NOMO-1 treated with DMSO at 0.1 percent for 48 hours (cell line): ENCODE measurements at regions not wholly inside any gene's neighbourhood (a gene's known extent, or its start where the extent isn't known, plus 50 kb on each side); places are given as distances from the start of the nearest gene placed in this dataset.

Source experiments
- DNase-seq: peaks from one replicate; lab custom pipeline; 2025; ENCODE audit not compliant: unreplicated experiment; lab: John Stamatoyannopoulos, UW

GRCh38 chr6:168837254-168838036, 396.5 kb downstream of the SMOC2 start:
- DNase-seq = no peak

DNA sequence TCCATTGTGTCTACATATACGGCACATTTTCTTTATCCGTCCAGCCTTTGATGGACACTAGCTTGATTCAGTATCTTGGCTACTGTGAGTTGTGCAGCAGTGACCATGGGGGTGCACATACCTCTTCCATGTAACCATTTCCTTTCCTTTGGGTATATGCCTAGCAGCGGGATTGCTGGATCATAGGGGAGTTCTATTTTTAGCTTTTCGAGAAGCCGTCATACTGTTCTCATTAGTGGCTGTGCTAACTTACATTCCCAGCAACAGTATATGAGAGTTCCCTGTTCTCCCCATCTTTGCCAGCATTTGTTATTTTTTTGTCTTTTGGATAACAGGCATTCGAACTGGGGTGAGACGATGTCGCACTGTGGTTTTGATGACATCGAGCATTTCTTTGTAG, 395.0 kb downstream of the SMOC2 start:
- DNase-seq = no peak

DNA sequence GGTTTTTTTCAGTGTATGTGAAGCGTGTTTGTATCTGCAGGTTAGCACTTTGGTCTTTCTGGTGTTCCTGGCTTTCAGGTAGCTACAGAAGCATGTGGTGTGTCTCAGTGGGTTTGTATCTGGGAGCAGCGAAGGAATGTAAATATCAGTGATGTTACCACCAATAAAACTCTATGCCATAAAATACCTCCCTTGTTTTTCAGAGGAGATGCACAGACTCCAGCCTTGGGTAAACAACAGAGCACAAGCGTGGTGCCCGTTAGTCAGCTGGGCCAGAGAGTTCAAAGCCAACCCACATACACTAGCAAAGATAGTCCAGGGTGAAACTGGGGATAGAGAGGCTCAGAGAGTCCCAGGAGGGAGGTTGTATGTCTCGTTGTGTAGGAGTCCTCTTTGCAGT, 393.8 kb downstream of the SMOC2 start:
- no peak for DNase-seq

- DNase-seq = no peak
Observed at GRCh38 chr6:168834042-168834587, 393.1 kb downstream of the SMOC2 start.

DNA sequence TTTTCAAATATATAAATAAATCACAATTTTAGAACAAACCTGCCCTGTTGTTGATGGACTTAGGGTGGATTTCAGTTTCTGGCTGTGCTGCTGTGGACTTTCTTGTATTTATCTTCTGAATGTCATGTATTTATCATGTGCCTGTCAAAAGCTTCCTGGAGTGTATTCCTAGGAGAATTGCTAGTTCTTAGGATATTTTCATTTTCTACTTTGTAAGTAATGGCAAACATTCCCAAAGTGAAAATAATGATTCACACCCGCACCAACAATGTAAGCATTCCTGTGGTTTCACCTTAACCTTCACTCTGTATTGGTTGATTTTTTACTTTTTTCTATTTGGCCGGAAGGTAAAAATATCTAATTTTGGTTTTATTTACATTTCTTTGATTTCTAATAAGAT, 387.8 kb downstream of the SMOC2 start:
- DNase-seq = no peak

DNA sequence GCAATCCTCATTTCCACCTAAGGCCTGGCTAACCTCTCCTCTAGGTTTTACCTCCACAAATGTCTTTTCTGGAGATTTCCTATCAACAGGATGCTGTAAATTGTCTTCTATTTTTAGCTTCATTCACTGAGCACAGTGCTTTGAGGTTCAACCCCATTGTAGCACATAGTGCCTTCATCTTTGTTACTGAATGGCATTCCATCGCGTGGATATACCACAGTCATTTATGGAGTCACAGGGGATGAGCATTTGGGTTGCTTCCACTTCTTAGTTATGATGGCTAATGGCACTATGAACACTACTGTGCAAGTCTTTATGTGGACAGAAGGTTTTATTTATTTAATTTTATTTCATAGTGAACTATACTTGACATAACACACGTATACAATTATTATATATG, 387.1 kb downstream of the SMOC2 start:
- DNase-seq = no peak

- no peak for DNase-seq
Observed at GRCh38 chr6:168827586-168827871, 386.5 kb downstream of the SMOC2 start.

DNA sequence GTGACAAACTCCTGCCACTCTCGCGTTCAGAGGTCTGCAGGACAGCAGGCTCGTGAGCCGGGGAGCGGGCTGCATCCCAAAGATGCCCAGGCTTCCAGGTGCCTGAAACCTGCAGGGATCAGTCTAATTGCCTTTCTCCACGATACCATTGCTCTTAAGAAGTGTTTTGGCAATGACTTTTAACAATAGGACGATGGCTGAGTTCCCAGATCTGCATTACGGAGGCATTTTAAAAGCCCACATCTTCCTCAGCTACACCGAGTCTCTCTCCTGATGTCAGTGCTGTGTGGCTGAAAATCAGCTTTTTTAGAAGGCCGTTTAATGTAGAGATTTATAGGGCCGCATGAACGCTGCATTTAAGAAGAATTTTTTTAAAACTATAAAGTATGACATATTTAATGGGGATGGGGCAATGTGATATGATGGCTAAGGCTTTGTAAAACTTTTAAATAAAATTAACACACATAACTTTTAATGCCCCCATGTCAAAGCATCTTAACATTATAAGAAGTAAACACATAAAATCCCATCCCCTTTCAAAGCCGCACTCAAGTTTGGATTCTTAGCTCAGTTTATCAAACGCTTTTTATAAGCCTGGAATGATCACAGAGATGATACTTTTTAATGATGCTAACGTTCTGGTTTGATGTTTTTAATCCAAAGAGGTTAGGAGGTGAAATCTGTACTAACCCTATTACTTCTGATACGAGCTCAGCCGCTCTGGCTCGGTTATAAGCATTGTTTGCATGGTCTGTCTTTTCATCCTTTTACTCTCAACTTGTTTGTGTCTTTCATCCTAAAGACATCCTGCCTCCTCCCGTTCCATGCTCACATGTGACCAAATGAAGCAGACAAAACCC, 386.0 kb downstream of the SMOC2 start:
- no peak for DNase-seq

DNA sequence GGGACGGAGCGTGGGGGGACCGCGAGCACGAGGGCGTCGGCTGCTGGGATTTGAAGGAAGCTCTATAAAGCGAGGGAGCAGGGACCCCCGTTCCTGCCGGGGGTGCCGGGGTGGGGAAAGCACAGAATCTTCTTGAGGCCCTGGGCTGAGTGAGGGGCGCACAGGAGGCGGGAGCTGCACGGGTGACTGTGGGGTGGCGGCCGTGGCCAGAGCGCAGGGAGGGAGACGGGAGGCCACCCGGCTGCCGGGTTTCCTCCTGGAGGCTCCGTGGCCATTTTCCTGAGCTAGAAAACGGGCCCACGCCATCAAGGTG, 385.1 kb downstream of the SMOC2 start:
- no peak for DNase-seq

DNA sequence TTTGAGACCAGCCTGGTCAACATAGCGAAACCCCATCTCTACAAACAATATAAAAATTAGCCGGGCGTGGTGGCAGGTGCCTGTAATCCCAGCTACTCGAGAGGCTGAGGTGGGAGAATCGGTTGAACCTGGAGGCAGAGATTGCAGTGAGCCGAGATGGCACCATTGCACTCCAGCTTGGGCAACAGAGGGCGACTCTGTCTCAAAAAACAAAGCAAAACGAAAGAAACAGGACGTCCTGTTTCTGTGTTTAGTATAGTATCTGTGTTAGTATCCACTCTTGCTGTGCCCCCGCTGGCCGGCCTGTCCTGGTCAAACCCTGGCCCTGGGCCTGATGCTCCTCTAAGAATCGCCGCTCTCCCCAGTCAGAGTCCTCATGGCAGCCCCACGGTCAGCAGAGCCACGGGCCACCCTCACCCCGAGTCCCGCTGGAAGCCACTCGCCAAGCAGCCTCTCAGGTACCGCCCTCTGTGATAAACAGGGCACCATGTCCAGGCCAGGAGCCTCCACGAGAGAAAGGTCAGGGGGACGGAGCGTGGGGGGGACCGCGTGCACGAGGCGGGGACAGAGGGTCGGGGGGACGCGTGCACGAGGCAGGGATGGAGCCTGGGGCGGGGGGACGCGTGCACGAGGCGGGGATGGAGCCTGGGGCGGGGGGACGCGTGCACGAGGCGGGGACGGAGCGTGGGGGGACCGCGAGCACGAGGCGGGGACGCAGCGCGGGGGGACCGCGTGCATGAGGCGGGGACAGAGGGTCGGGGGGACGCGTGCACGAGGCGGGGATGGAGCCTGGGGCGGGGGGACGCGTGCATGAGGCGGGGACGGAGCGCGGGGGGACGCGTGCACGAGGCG, 384.5 kb downstream of the SMOC2 start:
- DNase-seq = no peak

- DNase-seq = no peak
Observed at GRCh38 chr6:168823397-168824212, 382.6 kb downstream of the SMOC2 start.

DNA sequence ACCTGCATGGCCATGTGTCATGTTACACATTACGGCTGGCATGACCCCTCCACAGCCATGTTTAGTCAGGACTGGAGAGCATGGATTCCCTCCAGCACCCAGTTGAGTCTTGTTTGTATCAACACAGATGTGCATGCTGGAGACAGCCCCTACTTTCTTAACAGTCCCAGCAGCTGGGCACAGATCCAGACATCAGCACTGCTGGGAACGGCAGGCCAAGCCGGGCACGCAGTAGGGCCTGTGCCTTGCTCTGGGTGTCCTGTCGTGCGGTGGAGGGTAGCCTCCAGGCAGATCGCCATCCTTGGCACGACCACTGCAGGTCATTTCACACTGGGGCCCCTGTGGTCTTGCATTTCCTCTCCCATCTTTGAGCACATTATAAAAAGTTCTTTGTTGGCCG, 381.4 kb downstream of the SMOC2 start:
- DNase-seq = no peak

DNA sequence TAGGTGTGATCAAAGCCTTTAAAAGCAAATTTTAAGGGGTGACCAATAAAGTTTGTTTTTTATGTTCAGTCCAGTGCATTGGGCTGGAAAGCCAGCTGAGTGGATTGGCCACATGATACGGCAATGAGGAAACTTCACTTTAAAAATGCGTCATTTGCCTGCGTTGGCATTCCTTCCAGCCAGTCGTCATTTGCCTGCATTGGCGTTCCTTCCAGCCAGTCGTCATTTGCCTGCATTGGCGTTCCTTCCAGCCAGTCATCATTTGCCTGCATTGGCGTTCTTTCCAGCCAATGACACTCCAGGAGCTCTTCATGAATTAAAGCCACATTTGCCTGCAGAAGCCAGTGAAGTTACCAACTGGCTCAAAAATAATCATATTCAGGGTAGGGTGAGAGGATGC, 378.6 kb downstream of the SMOC2 start:
- no peak for DNase-seq

GRCh38 chr6:168817558-168818159, 376.7 kb downstream of the SMOC2 start:
- DNase-seq = no peak

DNA sequence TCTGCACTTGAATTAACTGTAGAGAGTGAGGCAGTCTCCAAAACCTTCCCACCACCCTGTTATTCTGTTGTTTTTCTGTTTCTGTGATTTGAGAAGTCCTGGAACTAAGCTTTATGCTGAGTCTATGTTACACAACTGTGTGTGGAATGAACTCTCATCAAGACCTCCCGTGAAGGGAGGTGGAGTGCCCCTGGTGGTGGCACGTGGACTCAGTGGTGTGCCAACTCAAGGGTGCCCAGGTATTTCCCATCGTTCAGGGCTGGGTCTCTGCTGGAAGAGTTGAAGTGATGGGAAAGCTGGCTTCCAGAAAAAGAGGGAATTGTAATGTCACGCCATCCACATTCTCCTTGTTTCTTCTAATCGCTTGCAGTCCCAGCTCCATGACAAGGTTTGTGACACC, 374.2 kb downstream of the SMOC2 start:
- no peak for DNase-seq

DNA sequence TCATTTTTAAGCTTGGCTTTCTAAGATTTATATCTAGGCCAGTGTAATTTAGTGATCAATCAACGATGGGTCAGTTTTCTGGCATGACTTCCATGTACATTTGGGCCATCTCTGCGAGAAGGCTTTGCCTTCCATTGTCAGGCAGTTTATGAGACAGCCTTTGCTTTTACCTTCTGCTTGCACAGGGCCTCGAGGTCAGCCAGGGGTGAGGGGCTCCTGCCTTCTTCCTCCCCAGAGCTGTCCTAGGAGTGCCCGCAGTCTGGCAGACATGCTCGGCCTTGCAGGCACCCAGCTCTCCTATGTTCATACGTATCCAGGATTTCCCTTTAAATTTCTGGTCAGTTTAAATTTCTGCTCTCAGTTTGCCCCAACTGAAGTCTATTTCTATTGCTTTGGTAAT, 367.2 kb downstream of the SMOC2 start:
- no peak for DNase-seq

DNA sequence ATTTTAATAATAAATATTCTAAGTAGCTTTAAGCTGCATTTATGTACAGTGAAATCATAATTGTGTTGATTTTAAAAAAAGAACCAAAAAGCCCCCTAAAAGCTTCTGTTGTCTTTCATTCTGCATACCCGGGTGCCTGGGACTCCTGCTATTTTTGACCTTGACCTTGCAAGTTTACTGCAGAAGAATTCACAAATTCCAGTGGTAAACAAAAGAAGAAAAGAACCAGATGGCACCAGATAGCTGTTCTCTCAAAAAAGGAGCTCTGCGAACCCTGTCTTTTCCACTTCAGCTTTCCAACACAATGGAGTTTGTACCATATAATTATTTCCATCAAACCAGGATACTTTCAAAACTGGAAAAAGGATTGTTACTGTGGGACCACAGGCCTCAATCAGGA, 363.3 kb downstream of the SMOC2 start:
- DNase-seq = no peak

DNA sequence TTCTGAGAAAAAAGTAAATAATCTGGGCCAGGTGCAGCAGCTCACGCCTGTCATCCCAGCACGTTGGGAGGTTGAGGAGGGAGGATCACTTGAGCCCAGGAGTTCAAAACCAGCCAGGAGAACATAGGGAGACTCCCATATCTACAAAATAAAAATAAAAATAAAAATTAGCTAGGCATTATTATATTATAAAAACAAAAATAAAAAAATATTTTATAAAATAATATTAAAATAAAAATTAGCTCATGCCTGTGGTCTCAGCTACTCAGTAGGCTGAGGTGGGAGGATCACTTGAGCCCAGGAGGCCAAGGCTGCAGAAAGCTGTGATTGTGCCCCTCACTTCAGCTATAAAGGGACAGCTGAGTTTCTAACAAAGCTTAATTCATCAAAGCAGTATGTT, 362.9 kb downstream of the SMOC2 start:
- no peak for DNase-seq

GRCh38 chr6:168799067-168799466, 358.1 kb downstream of the SMOC2 start:
- DNase-seq = no peak

- no peak for DNase-seq
Observed at GRCh38 chr6:168796106-168796505, 355.1 kb downstream of the SMOC2 start.
